Left lung (tissue), 4 donors: ENCODE measurements at regions not wholly inside any gene's neighbourhood (a gene's known extent, or its start where the extent isn't known, plus 50 kb on each side); places are given as distances from the start of the nearest gene placed in this dataset.
A peak's percentile ranks its signal among the peaks of the same experiment; 100 is the strongest.

Source experiments
- ATAC-seq: fragments of 200-7000 bp; cut with Tn5 transposase; one replicate; pipeline ENCODE4 v1.9.1; 2020; ENCODE audit warnings: moderate library complexity
- DNase-seq, 4 donors: peaks; one replicate each; pipeline ENCODE4 v3.0.0-alpha.2; 2013 to 2020
- H3K27ac ChIP-seq, 2 donors: fragments of 200-600 bp; sonication (generic) in 1 of 2; one replicate each; pipeline versions ENCODE4 v1.5.0 to v1.8.0; 2020 to 2021
- H3K27me3 ChIP-seq, 2 donors: fragments of 200-600 bp; sonication (generic) in 1 of 2; one replicate each; pipeline versions ENCODE4 v1.5.0 to v1.8.0; 2020 to 2021
- H3K36me3 ChIP-seq, 2 donors: fragments of 200-600 bp; sonication (generic) in 1 of 2; one replicate each; pipeline versions ENCODE4 v1.5.0 to v1.8.0; 2020 to 2021
- H3K4me1 ChIP-seq, 2 donors: fragments of 200-600 bp; one replicate each; pipeline ENCODE4 v1.8.0; 2021
- H3K4me3 ChIP-seq, 2 donors: fragments of 200-600 bp; sonication (generic) in 1 of 2; one replicate each; pipeline versions ENCODE4 v1.5.0 to v1.8.0; 2020 to 2021; ENCODE audit warnings: mild to moderate bottlenecking in 1 of 2
- H3K9me3 ChIP-seq, 2 donors: fragments of 200-600 bp; sonication (generic) in 1 of 2; one replicate each; pipeline versions ENCODE4 v1.5.0 to v1.8.0; 2020 to 2021
- CTCF ChIP-seq, 2 donors: fragments of 200-600 bp; sonication (generic) in 1 of 2; IDR thresholded peaks; one replicate each; pipeline versions ENCODE4 v1.5.0 to v1.8.0; 2021; ENCODE audit warnings: antibody characterized with exemption in 2 of 2
- intact Hi-C, 2 donors: fragments of 100-400 bp; cut with DNase I; formaldehyde crosslinking; loops; one replicate each; pipeline versions ENCODE4 v1.11.2 to v1.14.2; 2022
- donor health status: DM: no; HTN: yes; CAD: no.
- donor health status: DM: no; HTN: no; CAD: no.

- ATAC-seq (no peak), DNase-seq (no peak)
- no peak overlapping the region for H3K4me3 ChIP-seq
- no peak overlapping the region for H3K27ac ChIP-seq
- no peaks in the 10 kb centered on the region for H3K27me3 ChIP-seq
- no peaks in the 10 kb centered on the region for H3K4me1 ChIP-seq
- TF ChIP-seq CTCF (IDR thresholded peaks at IDR 0.05): no peak
- H3K9me3 ChIP-seq: peaks cover 0 to 36% of the 10 kb centered on the region in 2 donors
- intact Hi-C loops: no loop called here
- no peaks in the 10 kb centered on the region for H3K36me3 ChIP-seq
These were observed 347.4 kb upstream of the PRICKLE1 start for GRCh38 chr12:42936991-42937390.

DNA sequence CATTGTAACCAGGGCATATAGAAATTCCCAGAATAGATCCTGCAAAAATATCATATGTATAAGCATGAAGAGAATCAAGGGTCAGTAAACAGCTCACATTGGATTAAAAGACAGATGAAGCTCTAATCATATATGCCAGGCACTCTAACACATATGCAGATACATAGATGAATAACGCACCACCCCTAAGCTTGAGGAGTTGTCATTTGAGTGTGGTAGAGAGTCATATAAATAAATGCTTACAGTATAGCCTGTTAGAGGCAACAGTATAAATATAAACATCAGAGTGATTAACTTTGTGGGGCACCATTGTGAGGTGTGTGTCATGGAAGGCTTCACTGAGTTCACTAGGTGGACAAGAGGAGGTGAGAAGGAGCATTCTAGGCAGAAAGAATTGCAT is 346.7 kb upstream of the PRICKLE1 start:
- no peak for ATAC-seq
- H3K4me1 ChIP-seq: no peaks in the 10 kb centered on the region

DNA sequence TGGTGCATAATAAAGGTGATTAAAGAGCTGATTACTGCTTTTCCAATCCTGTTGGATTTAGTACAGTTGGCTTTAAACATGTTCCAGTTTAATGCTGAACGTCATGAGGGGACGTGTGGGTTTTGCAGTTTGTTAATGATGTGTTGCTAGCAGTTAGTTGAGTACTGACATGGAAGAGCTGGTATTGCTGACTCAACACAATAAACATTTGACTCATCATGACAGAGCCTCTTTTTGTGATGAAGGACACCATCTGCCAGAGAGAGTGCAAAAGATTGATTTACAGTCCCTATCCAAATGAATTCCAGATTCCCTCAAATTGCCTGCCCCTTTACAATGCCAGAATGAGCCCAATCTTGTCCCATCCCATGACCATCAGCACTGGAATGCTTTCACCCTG is 346.2 kb upstream of the PRICKLE1 start:
- no peak for TF ChIP-seq CTCF (IDR thresholded peaks at IDR 0.05)
- DNase-seq (peak in 1 of 4 donors; percentile 19), ATAC-seq (peak; percentile 45)
- Histone ChIP-seq H3K4me1 (no peaks in the 10 kb centered on the region), H3K27ac (no peak overlapping the region), H3K9me3 (peaks cover 0 to 24% of the 10 kb centered on the region in 2 donors), H3K27me3 (no peaks in the 10 kb centered on the region), H3K36me3 (no peaks in the 10 kb centered on the region), H3K4me3 (no peak overlapping the region)
- intact Hi-C loops: no loop called here

More for the DNA sequence above, 346.7 kb upstream of the PRICKLE1 start:
- DNase-seq: no peak
- Histone ChIP-seq H3K27me3 (no peaks in the 10 kb centered on the region), H3K27ac (no peak overlapping the region), H3K36me3 (no peaks in the 10 kb centered on the region), H3K4me3 (no peak overlapping the region), H3K9me3 (peaks cover 0 to 29% of the 10 kb centered on the region in 2 donors)
- intact Hi-C loops: no loop called here
- no peak for TF ChIP-seq CTCF (IDR thresholded peaks at IDR 0.05)

- TF ChIP-seq CTCF (IDR thresholded peaks at IDR 0.05): no peak
- no peaks in the 10 kb centered on the region for H3K36me3 ChIP-seq
- H3K4me3 ChIP-seq: no peak overlapping the region
- no peaks in the 10 kb centered on the region for H3K27me3 ChIP-seq
- intact Hi-C loops: no loop called here
- H3K9me3 ChIP-seq: peaks cover 0 to 18% of the 10 kb centered on the region in 2 donors
- no peak overlapping the region for H3K27ac ChIP-seq
- DNase-seq: no peak
- ATAC-seq: peak; percentile 21
- H3K4me1 ChIP-seq: no peaks in the 10 kb centered on the region
These were observed 345.5 kb upstream of the PRICKLE1 start for GRCh38 chr12:42935090-42935489.

- TF ChIP-seq CTCF (IDR thresholded peaks at IDR 0.05): no peak
These were observed 344.0 kb upstream of the PRICKLE1 start for GRCh38 chr12:42933461-42934081.

More at GRCh38 chr12:42933461-42934081, 344.0 kb upstream of the PRICKLE1 start:
- Histone ChIP-seq H3K4me1 (no peaks in the 10 kb centered on the region), H3K36me3 (no peaks in the 10 kb centered on the region), H3K27ac (no peak overlapping the region), H3K27me3 (no peaks in the 10 kb centered on the region), H3K4me3 (no peak overlapping the region), H3K9me3 (peaks cover 0 to 6% of the 10 kb centered on the region in 2 donors)
- intact Hi-C loops: no loop called here
- no peak for DNase-seq
- peak; percentile 15 for ATAC-seq
